AG09319 (cell line): ENCODE measurements at regions not wholly inside any gene's neighbourhood (a gene's known extent, or its start where the extent isn't known, plus 50 kb on each side); places are given as distances from the start of the nearest gene placed in this dataset.
"Not testable (repeated sequence)": the region's sequence is repeated elsewhere in the genome, so short reads cannot be mapped to it uniquely, and the experiment has no call there.

Experiments
- DNase-seq: peaks from one replicate; pipeline ENCODE4 v3.0.0-alpha.2; 2010; ENCODE audit warnings: low read depth; ENCODE audit errors: extremely low read depth
- CTCF ChIP-seq: IDR thresholded peaks from 2 replicates; pipeline ENCODE4 v1.5.1; 2011; ENCODE audit warnings: low read depth, mild to moderate bottlenecking, inconsistent platforms, low read length, moderate library complexity

- no peak for TF ChIP-seq CTCF
- DNase-seq: no peak
These were observed 99.7 kb upstream of the RAI14 start for GRCh38 chr5:34556509-34556782.

GRCh38 chr5:34561581-34561980, 94.5 kb upstream of the RAI14 start:
- not testable (repeated sequence) for DNase-seq

- no peak for TF ChIP-seq CTCF
- no peak for DNase-seq
These were observed 93.3 kb upstream of the RAI14 start for GRCh38 chr5:34562791-34563190.

- DNase-seq: no peak
- TF ChIP-seq CTCF: no peak
These were observed 92.9 kb upstream of the RAI14 start for GRCh38 chr5:34563269-34563668.

GRCh38 chr5:34563931-34564709, 92.0 kb upstream of the RAI14 start:
- TF ChIP-seq CTCF: no peak
- DNase-seq: no peak

GRCh38 chr5:34564710-34565235, 91.4 kb upstream of the RAI14 start:
- DNase-seq: no peak
- TF ChIP-seq CTCF: no peak

- DNase-seq: no peak
- no peak for TF ChIP-seq CTCF
These were observed 86.0 kb upstream of the RAI14 start for GRCh38 chr5:34570143-34570542.
